ENCODE measurements at regions not wholly inside any gene's neighbourhood (a gene's known extent, or its start where the extent isn't known, plus 50 kb on each side); places are given as distances from the start of the nearest gene placed in this dataset.

GRCh38 chr2:34104601-34105000 lies 505.5 kb upstream of the FAM98A start:
- no peak overlapping the region for H3K27ac ChIP-seq
- TF ChIP-seq CTCF (conservative IDR thresholded peaks at IDR 0.05) = no peak

- no peak for TF ChIP-seq CTCF (conservative IDR thresholded peaks at IDR 0.05)
- no peak overlapping the region for H3K27ac ChIP-seq
Observed at GRCh38 chr2:34103437-34103836, 504.3 kb upstream of the FAM98A start.

- no peak overlapping the region for H3K27ac ChIP-seq
- TF ChIP-seq CTCF (conservative IDR thresholded peaks at IDR 0.05) = no peak
Observed at GRCh38 chr2:34102339-34102738, 503.2 kb upstream of the FAM98A start.

- no peak for TF ChIP-seq CTCF (conservative IDR thresholded peaks at IDR 0.05)
- no peak overlapping the region for H3K27ac ChIP-seq
Observed at GRCh38 chr2:34099377-34099776, 500.3 kb upstream of the FAM98A start.

GRCh38 chr2:34098256-34098655 lies 499.2 kb upstream of the FAM98A start:
- TF ChIP-seq CTCF (conservative IDR thresholded peaks at IDR 0.05) = no peak
- H3K27ac ChIP-seq = no peak overlapping the region

GRCh38 chr2:34096562-34097171 lies 497.6 kb upstream of the FAM98A start:
- no peak overlapping the region for H3K27ac ChIP-seq
- peak; percentile 88 for TF ChIP-seq CTCF (conservative IDR thresholded peaks at IDR 0.05)

GRCh38 chr2:34093790-34094189 lies 494.7 kb upstream of the FAM98A start:
- TF ChIP-seq CTCF (conservative IDR thresholded peaks at IDR 0.05) = no peak
- no peak overlapping the region for H3K27ac ChIP-seq

Data from VCaP (cell line).